ENCODE measurements at regions not wholly inside any gene's neighbourhood (a gene's known extent, or its start where the extent isn't known, plus 50 kb on each side); places are given as distances from the start of the nearest gene placed in this dataset.
"Not testable (repeated sequence)": the region's sequence is repeated elsewhere in the genome, so short reads cannot be mapped to it uniquely, and the experiment has no call there.

DNA sequence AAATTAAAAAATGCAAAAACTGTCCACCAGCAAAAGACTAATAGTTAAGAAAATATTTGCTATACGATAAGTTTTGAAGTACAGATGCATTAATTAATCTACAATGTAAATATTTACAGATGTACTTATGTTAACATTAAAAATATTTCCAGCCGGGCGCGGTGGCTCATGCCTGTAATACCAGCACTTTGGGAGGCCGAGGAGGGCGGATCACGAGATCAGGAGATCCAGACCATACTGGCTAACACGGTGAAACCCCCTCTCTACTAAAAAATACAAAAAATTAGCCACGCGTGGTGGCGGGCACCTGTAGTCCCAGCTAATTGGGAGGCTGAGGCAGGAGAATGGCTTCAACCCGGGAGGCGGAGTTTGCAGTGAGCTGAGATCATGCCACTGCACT lies 982.8 kb downstream of the SLC6A15 start:
- not testable (repeated sequence) for DNase-seq (ENCODE audit: low spot score)

DNA sequence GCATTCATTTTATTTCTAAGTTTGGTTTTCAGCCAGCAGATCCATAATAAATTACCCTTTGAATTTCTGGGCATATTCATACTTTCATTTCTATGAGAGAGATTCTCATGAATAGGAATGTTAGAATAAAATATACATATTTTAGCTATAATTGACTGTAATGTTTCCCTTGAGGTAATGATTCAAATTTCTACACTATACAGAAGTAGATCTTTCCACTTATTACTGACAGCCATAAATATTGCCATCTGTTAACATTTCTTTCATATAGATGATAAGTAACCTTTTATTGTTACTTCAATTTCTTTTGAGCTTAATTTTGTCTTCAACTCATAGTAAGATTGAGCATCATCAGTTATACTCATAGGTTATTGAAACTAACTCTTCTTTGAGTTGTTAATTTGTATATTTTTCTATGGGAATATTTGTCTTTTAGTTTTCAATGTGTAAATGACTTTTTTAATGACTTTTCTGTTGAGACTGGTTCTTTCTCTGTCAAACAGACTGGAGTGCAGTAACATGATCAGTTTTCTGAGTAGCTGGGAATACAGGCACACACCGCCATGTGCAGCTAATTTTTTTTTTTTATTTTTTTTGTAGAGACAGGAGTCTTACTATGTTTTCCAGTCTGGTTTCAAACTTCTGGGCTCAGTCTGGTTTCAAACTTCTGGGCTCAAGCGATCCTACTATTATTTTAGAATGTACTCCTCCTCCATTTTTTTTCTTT lies 991.6 kb downstream of the SLC6A15 start:
- no peak for DNase-seq (ENCODE audit: low spot score)

DNA sequence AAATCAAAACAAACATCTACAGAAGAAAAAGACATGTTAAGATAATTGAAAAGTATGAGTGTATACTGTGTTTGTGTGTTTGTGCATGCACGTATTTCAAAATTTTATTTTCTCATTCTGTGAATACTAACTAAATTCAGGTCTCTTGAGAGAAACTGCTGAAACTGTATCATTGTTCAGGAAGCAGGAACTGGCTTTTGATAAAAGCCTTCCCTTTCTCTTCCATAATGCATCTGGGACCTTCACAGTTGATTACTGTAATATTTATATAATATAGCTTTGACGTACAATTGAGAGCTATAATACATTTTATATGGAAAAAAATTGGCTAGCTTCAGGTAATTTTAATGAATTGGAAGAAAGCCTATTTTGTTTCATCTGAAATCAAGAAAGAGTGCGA lies 993.5 kb downstream of the SLC6A15 start:
- DNase-seq (ENCODE audit: low spot score), result no peak

DNA sequence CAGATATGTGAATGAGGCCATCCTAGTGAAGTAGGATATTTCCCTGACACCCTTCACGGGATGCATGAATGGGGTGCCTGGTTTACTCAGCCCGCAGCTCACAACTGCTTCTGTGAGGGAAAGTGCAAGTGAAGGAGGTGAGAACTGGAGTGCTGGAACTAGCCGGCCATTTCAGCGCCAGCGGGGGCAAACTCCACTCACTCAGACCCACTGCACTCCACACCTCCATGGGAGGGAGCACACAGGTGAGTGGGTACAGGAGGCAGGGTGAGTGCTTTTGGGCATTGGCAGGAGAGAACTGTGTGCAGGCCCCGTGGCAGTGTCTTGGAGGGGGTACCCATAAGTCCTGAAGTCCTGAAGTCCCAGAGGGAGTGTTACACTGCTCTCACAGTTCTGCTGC lies 1008.4 kb downstream of the SLC6A15 start:
- no peak for DNase-seq (ENCODE audit: low spot score)

DNA sequence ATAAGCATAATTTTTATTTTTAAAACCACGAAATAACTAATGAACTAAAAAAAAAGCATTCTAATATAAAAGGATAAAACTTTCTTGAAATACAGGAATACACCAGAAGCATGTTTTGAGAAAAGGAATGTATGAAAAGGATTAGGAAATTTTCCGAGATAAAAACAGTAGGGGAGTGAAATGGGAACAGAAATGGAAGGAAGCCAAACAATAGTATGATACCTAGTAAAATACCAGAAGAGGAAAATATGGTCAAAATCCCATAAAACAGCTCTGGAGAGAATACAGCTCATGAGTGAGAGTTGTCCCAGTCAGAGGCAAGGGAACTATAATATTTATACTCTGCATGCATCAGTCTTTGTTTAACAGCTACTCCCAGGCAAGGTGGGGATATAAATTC lies 1016.2 kb downstream of the SLC6A15 start:
- no peak for DNase-seq (ENCODE audit: low spot score)

DNA sequence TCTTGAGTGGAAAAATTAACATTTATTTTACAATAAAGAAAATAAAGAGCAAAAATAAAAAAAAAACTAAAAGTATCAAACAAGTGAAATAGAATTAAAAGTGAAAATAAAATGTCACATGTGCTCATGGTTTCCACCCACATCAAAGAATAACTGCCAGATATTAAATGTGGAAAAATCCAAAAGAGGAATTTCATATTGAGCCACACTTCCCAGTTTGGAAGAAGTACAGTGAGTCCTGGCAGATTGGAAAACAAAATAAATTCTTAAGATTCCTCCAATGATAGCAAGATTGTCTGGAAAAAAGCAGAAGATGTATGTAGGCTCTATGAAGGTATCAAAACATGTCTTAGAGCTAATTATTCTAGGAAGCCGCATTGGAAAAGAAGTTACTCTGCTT lies 1019.5 kb downstream of the SLC6A15 start:
- no peak for DNase-seq (ENCODE audit: low spot score)

DNA sequence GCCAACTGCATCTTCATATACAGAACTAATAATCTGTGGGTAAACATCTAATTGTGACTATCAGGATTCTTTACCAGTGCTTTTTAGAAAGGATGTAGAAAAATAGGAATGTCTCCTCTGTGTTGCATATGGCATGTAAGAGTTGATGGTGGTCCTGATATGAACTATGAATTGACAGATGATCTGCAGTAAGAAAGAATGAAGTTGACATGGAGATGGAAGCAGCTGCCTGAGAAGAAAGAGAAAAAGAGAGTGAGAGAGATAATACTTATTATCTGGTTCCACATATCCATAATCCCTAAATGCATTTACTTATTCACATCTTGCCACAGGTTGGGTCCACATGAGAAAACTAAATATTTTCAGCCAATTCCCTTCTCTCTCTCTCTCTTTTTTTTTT lies 1022.9 kb downstream of the SLC6A15 start:
- DNase-seq (ENCODE audit: low spot score), result no peak

DNA sequence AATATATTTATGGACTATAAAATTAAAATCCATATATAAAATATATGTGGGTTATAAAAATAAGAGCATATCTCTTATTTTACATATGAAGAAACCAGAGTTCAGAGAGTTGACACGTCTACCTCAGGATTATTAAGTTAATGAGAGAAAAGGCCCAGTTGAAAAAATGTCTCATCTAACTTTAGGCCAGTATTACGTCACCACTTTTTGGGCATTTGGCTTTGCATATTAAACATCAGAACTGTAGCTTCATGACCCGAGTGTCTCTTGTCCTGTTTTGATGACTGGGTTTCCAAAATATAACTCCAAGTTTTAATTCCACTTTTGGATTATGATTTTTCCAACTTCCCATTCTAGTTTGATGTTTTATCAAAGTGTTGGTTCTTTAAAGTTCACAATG lies 1026.1 kb downstream of the SLC6A15 start:
- DNase-seq (ENCODE audit: low spot score), result no peak

DNA sequence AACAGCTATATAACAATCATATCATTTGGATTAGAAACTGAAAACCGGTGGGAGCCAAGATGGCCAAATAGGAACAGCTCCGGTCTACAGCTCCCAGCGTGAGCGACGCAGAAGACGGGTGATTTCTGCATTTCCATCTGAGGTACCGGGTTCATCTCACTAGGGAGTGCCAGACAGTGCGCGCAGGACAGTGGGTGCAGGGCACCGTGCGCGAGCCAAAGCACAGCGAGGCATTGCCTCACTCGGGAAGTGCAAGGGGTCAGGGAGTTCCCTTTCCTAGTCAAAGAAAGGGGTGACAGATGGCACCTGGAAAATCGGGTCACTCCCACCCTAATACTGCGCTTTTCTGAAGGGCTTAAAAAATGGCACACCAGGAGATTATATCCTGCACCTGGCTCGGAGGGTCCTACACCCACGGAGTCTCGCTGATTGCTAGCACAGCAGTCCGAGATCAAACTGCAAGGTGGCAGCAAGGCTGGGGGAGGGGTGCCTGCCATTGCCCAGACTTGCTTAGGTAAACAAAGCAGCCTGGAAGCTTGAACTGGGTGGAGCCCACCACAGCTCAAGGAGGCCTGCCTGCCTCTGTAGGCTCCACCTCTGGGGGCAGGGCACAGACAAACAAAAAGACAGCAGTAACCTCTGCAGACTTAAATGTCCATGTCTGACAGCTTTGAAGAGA lies 1041.5 kb downstream of the SLC6A15 start:
- not testable (repeated sequence) for DNase-seq (ENCODE audit: low spot score)

DNA sequence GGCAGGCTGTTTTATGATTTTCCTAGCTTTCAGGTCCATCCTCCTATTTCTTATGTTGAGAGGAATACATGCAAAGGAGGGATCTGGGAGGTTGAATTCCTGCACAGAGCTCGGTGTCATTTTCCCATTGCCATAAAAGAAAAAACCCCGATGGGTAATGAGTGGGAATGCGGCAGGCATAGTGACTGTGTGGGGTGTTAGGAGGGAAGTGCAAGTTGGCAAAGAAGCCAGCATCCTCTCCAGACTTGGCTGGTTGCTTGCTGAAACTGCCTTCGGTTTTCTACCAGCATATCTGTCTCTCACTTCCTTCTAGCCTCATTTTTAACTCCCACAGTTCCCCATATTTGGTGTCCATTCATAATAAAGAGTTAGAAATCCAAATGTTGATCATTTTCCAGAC lies 1046.1 kb downstream of the SLC6A15 start:
- DNase-seq (ENCODE audit: low spot score), result no peak

DNA sequence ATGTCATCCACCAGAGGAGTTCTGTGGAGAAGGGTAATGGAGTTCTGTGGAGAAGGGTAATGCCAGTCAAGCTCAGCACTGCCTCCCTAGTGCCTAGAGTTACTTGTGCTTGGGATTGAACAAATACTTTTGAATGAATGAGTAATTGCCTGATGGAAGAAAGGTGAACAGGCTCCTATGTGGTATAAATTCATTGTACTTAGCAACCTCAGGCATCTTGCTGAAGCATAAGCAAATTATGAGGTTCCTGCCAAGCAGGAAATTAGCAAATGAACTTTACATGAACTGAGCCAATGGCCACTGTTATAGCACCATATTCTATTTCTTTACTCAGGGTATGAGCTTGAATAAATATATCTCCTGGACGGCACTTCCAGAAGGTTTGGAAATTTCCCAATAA lies 1047.2 kb downstream of the SLC6A15 start:
- no peak for DNase-seq (ENCODE audit: low spot score)

DNA sequence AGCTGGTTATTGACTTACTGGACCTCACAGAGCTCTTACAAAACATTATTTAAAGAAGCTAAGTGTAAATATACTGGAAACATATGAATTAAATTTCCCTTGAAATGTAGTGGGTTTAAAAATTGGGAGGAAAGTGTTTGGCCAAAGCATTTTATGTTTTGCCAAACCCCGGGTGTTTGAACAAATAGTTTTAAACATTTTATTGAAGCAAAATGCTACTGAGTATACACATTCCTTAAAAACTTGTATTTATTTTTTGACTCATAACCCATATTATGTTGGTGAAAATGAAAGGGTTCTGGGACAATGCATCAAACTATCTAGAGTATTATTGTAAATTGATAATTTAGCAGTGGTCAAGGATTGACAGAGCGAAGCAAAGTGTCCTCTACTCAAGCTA lies 1048.5 kb downstream of the SLC6A15 start:
- no peak for DNase-seq (ENCODE audit: low spot score)

DNA sequence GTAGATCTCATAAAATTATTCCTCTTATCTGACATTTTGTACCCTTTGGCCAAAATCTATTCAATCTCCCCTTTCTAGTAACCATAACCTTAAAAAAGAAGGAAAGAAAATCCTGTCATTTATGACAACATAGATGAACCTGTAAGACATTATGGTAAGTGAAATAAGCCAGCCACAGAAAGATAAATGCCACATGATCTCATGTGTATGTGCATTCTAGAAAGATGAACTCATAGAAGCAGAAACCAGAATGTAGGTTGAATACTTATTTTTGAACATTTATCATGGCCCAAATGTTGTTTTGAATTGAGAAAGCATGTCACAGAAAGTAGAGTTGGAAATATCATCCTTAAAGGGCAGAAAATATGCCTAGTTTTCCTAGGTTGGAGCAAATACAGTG lies 1053.6 kb downstream of the SLC6A15 start:
- DNase-seq (ENCODE audit: low spot score), result no peak

DNA sequence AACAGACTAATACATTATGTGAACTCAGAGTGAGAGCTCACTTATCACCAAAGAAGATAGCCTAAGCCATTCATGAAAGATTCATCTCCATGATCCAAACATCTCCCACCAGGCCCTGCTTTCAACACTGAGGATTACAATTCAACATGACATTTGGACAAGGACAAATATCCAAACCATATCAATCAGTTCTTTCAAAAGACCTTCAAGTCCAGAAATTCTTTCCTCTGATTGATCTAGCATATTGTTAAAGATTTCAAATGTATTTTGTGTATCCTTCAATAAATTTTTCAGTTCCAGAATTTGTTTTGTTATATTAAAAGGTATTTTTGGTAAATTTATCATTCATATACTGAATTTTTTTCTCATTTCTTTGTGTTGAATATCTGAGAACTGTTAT lies 1055.8 kb downstream of the SLC6A15 start:
- DNase-seq (ENCODE audit: low spot score), result no peak

DNA sequence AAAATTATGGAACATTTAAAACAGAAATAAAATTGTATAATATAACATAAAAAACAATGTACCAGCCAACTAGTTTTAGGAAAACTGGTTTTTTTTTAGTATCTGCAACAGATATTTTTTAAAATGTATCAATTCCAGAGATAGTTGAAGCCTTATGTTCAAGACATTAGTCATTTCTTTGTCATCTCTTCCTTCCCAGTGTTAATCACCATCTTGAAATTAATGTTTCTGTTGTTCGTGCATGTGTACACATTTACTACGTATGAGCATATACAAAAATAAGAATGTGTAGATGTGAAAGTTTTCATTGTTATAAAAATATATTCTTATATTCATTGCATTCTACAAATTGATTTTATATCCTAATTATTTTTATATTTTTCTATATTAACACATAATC lies 1062.1 kb downstream of the SLC6A15 start:
- no peak for DNase-seq (ENCODE audit: low spot score)

DNA sequence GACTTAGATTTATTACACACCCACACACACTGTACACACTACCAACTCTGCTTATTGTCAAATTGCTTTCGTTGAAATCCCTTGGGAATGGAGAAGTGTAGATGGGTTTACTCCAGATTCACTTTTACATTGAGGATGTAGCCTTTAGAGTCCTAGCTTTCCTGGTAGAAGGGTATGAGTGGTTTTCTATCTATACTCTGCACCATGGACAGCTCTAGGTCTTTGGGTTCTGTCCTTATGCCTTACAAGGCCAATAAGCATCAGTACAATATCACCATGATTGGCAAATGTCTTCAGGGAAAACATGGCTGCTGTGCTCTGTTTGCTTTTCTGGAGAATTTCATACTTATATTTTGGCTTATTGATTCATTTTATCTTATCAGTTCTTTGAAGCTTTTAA lies 1063.9 kb downstream of the SLC6A15 start:
- DNase-seq (ENCODE audit: low spot score), result no peak

DNA sequence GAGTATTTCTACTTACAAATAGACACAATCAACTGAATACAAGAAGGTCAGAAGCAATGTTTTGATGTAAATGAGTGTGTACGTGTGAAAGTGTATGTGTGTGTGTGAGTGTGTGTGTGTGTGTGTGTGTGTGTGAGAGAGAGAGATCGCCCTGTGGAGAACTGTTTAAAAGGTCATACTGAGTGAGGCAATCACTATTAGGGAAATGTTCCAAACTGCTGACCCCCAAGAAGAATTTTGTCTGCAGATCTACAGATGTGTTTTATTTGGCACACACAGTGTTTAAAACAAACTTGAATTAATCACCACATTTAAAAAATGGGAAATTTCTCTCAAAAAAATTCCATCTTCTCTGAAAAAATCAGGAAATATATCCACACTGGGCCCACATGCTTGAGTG lies 1069.1 kb downstream of the SLC6A15 start:
- DNase-seq (ENCODE audit: low spot score), result no peak

DNA sequence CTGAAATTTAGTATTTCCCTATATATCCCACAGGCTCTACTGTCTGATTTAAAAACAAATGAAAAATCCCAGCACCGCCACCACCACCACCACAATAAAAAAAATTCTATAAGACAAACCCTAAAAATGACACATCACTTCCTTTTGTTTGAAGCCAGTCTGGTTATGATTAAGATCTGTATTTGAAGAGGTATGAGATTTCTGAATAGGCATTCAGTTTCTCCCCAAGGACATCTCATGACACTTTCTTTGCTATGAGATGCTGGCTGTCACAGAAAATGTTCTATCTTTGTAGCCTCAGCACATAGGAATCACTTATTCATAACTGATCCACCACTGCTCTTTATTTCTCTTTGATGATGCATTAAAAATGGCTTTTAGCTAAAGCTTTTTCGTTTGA lies 1071.0 kb downstream of the SLC6A15 start:
- no peak for DNase-seq (ENCODE audit: low spot score)

DNA sequence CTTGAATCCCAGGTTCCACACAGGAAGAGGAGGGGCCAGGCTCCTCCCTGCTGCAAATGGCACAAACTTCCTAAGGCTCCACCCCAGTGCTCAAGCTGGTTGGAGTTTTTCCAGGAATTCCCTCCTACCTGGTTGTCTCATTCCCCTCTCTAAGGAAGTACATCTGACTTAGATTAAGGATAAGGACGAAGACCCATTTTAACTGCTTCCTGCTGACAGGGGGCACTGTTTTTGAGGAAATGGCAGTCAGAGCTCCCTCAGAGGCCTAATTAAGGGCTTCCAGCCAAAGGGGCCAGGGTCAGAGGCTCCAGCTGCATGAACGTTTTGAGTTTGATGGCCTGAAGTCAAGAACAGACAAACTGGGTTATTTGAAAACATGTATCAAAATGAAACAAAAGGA lies 1084.7 kb downstream of the SLC6A15 start:
- DNase-seq (ENCODE audit: low spot score), result no peak

DNA sequence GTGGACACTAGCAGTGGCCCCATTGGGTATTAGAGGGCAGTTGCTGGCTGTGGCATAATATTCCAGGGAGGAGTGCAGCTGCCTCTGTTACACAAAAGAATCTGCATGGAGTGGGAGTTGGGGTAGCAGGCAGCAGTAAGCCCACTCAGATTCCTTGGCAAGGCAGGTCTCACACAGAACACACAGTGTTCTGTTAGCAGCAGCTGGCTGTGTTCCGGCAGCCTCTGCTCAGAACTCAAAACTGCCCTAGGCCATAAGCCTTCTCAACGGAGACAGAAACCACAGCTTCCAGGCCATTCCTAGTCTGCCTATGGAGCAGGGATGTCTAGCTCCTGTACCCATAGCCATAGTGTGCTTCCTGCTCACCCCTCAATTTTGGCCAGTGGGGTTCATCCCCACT lies 1085.4 kb downstream of the SLC6A15 start:
- DNase-seq (ENCODE audit: low spot score), result no peak

DNA sequence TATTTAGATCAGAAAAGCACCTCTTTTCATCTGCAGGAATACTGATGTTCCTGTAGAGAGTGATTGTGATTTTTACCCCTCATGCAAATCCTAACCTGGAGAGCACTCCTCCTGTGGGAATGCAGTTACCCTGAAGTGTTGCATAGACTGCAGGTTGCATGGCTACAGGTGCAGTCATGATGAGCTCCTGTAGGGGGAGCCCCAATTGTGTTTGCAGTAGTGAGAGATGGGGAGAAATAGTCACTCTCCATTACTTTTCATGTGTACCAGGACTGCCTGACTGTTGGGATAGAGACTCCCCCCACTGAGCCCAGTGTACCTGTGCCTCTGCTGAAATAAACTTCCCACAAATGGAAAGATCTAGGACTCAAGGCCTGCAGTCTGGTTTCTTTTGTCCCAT lies 1086.5 kb downstream of the SLC6A15 start:
- DNase-seq (ENCODE audit: low spot score), result peak; percentile 3

DNA sequence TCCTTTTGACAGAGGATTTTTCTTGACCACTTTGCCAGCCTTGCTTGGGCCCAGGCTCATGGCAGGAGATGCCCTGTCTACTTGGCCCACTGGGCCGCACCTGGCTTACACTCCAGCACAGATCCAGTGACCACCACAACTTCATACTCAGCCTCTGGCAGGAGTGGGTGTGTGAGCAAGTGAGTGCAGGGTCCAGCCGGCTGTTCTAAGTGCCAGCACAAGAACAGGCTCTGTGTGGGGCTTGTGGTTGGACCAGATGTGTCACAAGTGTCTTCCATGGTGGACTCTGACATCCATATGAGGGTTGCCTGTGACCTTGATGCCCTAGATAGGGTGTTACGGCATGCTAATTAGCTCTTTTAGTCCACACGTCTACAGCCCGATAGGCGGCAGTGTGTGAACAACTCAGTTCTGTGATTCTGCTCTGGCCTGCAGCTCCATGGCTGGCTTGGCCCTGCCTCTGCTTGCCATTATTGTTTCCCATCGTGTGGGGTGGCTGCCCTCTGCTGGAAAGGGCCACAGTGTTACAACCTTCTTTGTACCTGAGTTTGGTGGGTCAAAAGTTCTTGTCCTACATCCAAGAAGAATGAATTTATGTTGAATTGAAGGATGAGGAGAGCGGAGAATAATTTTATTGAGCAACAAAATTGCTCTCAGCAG lies 1089.1 kb downstream of the SLC6A15 start:
- DNase-seq (ENCODE audit: low spot score), result peak; percentile 1

DNA sequence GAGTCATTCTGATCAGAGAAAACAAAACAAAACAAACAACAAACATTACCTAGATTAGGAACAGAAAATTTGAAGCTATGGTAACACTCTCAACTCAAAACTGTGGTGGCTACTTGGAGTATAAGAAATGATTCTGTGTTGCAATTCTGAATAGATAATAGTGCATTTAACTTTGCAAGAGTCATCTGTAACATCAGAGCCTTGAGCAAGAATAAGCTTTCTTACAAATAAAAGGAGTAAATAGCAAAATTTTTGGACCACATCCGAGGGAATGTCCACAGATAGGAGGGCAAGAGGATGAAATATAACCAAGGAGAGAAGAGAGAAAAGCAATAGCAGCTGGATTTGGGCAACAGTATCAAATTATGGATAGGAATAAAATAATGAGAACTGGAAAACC lies 1090.6 kb downstream of the SLC6A15 start:
- DNase-seq (ENCODE audit: low spot score), result no peak

DNA sequence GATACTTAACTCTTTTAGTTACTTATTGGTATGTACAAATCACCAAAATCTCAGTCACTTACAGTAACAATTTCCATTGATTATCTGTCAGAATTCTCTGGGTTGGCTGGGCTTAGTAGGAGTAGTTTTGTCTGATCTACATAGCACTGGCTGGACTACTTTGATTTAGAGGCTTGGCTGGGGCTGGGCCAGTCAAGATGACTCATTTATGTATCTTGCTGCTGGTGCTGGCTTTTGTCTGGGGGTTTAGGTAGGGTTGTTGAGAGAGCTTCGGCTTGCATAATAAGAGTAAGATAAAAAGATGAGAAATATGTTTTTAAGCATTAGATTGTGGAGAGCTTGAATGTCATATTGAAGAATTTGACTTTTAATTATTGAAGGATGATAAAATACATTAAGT lies 1093.7 kb downstream of the SLC6A15 start:
- no peak for DNase-seq (ENCODE audit: low spot score)

Measured in CD4-positive, alpha-beta T cell treated with Interleukin-2 at 100 ng/mL for 4 hours (primary cell).